Neural progenitor cell (in vitro differentiated cells): ENCODE measurements at regions not wholly inside any gene's neighbourhood (a gene's known extent, or its start where the extent isn't known, plus 50 kb on each side); places are given as distances from the start of the nearest gene placed in this dataset.

ENCODE experiments used
- CTCF ChIP-seq: fragments of 200-600 bp; sonication (generic); IDR thresholded peaks from 2 replicates; pipeline ENCODE4 v1.5.1; 2017; ENCODE audit warnings: antibody characterized with exemption, mild to moderate bottlenecking
- EZH2 ChIP-seq: fragments of 200-600 bp; sonication (generic); IDR thresholded peaks from 2 replicates; pipeline ENCODE4 v1.6.1; 2017; ENCODE audit warnings: antibody characterized with exemption, mild to moderate bottlenecking, moderate library complexity
- EZH2phosphoT487 ChIP-seq: fragments of 200-600 bp; sonication (generic); IDR thresholded peaks from 2 replicates; pipeline ENCODE4 v1.6.1; 2017; ENCODE audit warnings: antibody characterized with exemption

GRCh38 chr5:106759581-106759980, 911.2 kb downstream of the EFNA5 start:
- TF ChIP-seq CTCF = no peak
- TF ChIP-seq EZH2phosphoT487 = no peak
- no peak for TF ChIP-seq EZH2
